Femur (tissue), 1 donor: ENCODE measurements at regions not wholly inside any gene's neighbourhood (a gene's known extent, or its start where the extent isn't known, plus 50 kb on each side); places are given as distances from the start of the nearest gene placed in this dataset.

ENCODE experiments used
- DNase-seq: peaks from one replicate; pipeline ENCODE4 v3.0.0-alpha.2; 2017

DNA sequence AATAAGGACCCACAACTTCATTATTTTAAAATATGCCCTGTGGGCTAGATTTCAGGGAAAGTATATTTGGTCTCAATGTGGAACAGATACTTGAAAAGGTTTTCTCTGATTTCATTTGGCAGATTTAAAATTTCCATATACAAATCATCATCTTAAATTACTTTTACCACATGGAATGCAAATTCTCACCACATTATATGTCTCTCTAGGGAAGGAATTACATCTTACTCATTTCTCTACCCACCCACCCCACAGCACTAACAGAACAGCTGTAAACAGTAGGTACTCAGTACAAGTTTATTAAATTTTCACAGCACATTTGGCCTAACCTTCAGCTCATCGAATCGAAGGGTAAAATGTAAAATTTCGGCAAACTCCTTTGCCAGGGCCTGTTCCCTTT lies 104.0 kb downstream of the CYRIA start:
- no peak for DNase-seq

DNA sequence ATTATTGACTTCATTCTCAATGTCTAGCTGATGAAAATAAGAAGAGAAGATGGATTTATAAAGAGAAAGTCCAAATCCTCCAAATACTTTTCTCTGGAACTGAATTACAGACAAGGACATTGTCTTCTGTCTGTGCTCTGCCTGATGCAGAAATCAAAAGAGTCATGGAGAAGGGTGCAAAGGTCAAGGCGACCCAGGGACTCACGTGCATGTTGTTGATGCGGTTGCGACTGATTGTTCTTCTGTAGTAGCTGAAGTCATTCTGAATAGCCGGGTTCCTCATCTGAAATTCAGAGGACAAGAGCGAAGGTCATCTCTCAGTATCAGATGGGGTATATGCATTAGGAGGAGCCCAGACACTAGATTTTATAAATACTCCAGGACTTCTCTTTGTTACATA lies 104.4 kb downstream of the CYRIA start:
- no peak for DNase-seq

DNA sequence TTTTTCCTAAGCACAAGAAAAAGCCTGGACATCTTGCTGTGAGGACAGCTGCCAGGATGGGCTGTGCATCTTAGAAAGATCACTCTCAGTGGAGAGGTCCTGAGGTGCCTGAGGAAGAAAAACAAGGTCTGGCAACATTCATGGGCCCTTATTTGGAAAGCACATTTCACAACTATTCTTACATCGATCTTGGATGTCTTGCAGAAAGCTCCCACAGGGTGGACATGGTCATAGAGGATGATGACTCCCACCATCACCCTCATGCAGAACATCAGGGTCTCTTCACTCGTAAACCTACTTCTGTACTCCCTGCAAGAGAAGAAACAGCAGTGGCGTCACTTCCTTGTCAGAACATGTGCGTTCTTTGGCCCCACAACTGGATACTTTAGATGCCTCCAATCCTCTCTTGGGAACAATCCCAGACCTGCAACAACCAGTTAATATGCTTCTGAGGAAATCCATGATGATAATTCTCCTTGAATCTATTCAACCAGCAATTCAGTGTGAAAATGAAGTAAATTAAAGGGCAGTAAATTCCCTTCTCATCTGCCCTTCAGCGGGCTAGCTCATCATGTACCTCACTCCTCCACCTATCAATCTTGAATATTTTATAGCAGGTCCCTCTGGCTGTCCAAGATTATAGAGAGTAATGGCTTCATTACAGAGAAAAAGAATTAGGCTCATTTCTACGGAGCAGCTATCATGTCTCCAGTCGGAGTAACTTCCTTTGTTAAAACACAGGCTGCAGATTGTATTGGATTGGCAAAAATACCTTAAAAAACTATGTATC lies 106.2 kb downstream of the CYRIA start:
- DNase-seq = no peak

DNA sequence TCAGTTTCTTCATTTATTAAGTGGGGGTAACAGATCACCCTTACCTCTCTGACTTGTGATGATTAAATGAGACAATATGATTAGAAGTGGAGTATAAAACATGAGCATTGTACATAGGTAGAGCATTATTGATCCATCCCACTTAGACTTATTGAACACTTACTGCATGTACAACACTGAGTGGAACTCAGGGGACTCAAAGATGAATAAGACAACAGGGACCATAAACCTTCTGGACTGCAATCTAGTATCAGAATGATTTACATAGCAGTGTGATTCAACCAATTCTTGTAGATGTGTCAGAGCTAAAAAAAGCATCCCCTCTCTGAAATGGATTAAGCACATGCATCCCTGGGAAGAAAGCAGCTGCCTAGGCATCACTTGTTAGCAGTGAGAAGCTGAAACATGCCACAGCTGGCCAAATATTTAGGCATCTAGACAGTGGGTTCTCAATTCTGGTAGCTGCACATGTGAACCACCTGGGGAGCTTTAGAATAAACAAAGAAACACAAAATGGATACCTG lies 111.5 kb downstream of the CYRIA start:
- no peak for DNase-seq

DNA sequence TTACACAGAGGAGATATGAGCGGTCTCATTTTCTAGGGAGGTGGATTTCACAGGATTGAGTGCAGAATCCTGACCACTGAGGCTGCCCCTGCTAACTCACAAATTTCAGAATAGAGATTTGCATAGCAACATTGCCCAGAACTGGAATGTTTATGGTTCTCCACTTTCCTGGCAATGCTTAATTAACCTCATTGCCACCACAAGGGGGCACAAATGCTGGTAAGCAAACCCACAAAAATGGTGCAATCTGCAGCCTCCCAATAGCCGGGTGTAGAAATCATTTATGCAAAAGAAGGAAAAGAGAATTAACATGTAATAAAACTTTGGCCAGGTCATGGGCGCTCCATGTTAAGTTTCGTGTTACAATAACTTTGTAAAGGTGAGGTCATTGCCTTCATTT lies 112.4 kb downstream of the CYRIA start:
- peak; percentile 29 for DNase-seq

DNA sequence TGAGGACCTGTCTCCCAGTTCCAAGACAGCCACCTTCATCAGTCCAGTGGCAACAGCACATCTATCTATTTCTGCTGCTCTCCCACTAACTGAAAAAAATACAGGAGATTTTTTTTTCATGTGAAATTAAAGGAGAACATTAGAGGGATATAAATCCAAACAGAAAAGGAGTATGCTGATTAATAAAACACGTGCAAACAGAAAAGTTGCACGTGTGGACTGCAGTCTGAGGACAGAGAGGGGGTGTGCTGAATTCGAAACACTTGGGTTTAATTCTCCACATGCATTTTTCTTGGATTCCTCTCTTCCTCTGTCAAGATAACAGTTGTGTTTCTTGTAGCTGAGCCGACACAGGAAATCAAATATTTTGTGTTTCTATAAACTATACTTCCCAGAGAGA lies 113.4 kb downstream of the CYRIA start:
- DNase-seq = no peak

DNA sequence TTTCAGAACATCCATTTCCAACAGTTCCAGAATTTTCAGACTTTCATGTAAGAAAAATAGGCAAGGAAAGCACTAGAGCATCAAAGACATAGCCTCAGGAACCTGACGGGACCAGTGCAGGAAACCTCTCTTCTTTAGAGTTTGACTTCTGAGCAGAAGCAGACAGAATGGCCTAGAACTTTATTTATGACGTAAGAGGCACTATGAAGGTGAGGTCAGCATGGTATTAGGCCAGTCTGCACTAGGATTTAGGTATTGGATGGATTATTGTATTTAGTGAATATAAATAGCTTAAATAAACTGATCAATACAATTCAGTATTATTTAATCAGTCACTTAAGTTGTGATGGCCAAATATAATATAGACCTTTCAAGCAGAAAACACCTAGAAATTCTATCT lies 117.6 kb downstream of the CYRIA start:
- DNase-seq = no peak

DNA sequence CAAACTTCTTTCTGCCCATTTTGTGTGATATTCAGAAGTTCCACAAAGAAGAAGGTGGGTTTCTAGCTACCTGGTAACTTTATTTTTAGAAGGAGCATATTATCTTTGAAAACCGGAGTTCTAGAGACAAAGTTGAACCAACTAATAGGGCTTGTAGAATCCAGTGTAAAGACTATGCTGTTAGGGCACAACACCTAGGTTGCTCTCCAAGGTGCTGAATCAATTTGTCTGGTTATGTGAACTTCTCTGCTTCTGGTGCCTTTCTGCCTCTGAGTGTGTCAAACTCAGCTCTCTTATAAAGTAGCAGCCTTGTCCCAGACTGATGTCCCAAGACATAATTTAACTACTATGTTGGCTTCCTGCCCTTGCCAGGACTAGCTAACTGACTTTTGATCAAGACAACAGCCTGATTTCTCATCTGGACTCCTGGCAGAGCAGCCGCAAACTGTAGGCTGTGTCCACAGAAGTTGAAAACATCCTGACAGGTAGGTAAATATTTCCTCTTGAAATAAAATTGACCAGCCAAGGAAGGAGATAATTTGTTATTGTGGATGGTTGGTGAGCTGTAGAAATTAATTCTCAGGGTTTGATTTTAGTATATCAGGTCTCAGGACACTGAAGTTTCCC lies 119.4 kb downstream of the CYRIA start:
- DNase-seq = peak; percentile 24

DNA sequence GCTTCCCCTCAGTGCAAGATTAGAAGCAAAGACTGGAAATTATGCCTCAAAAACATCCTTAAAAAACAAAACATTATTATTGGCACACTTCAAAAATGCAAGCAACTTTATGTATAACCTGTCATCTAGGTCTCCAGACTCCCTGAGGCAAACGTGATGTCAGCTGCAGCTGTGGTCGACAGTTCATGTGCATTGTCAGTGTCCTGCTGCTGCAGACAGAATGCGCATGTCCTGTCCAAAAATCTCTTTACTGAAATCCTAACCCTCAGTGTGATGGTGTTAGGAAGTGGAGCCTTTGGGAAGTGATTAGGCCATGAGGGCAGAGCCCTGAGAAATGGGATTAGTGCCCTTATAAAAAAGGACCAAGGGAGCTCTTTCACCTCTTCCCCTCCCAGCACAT lies 126.9 kb downstream of the CYRIA start:
- DNase-seq = no peak

DNA sequence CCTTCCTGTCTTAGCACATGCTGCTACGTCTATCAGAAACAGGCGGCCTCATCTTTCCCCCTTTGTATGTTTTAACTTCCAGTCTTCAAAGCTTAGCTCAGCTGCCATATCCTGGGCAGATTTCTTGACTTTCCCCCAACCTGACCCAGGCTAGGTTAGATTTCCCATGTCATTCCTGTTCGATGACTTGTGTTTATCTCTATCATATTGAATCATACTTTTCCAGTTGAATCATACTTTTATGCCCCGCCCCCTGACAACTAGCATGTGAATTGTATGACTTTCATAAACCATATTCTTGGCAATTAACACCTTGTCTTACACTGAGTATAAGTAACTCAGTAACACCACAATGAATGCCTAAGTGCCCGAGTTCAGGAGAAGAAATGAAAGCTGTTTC lies 128.3 kb downstream of the CYRIA start:
- DNase-seq = no peak

DNA sequence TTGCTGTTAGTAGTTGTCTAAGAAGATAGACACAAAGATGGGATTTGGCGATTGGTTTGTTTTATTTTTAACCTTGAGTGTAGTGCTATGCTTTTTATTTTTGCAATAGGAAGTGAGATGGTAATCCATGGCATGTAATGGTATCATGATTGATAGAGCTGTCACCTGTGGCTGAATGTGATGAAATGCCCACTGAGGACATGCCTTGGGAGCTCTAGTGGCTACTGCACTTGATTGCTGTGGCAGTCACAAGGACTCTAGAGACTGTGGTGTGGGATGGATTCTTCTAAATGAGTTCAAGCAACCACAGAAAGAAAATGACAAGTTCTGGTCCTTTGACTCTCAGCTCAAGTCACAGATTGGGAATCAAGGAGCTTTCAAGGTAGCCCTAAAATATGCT lies 139.4 kb downstream of the CYRIA start:
- DNase-seq = no peak

DNA sequence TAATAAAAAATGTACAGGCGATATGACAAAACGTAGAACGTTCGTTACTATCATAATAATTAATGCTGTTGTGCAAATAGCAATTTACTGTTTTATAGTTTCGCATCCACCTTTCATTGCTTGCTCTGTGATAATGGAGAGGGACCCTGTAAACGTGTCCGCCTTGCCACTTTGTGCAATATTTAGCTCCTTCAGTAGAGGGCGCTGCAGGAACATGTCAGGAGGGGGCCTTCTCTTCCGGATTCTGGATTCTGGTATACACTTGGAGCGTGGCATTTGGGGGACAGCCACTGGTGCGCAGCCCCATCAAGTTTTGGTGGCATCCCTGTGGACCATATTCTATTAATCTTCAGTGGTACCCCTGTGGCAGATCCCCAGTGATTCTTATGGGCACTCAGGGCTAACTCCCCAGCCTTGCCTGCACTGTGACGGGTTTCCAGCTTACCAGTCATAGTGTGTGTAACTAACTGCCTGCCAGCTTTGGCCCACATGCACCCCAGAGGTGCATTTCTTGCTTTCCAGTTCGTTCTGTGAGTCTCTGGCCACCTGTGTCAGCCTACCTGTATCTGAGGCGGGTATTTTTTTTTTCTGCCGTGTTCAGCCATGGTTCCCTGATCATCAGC lies 140.3 kb downstream of the CYRIA start:
- no peak for DNase-seq

DNA sequence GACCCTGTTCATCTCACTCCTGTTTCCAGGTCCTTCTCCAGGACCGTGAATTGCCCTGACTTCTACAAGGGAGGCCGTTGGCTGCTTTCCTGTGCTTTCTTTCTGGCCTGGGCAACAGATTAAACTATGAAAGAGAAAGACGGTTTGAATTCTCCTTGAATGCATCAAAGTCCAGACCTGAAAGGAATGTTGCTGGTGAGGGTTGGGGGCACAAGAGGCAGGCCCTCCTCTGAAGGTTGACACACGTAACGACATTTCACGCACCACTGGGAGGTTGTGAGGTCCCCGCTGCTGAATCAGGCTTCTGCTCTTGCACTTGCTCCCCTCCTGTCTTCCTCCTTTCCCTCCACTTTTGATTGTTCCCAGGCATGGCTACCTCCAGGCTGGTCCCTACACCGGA lies 141.9 kb downstream of the CYRIA start:
- DNase-seq = no peak

DNA sequence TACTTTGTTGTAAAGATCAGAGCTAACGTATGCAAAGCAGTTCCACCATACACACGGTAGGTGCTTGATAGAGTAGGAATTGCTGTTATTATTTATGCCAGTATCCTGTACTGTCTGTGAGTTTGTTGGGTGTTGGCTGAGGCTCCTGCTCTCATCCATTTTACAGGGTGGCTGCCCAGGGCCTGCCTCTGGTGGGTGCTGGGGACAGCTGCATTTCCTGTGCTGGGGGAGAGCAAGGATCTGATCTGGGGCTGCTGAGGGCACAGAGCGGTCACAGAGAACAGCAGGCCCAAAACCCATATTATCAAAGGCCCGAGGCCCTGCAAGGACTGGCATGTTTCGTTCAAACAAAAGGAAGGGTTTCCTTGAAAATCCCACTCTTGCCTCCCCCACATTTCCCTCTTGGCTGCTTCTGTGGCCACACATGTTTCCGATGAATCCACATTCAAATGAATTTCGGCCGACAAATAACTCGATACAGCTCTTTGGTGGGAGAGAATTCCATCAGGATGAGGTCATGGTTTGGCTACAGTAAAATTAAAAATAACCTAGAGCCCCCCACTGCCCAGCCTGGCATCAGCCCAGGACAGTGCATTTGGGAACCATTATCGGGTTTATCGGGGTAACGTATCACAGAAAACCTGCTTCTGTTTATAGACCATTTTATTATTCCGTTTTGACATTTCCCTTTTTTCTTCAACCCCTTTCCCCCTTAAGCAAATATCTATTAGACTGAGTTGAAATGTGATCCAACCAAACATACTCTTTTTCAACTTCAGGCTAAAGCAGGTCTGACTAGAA lies 143.4 kb downstream of the CYRIA start:
- DNase-seq = peak; percentile 48

DNA sequence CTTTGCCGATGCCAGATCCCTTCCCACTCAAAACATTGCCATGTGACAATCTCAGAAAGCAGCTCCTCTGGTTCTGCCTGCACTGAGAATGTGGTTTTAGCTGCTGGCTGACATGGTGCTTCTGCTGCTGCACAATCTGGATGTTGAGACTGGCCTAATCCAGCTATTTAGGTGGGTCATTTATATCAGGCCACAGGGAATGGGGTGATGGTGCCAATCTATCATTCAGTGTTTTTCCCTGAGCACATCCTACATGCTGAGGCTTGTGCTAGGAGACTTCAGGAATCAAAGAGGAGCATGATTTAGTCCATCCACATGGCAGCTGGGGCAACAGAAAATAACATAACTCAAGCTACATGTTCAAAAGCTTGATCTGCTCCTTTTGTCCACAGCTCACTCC lies 144.7 kb downstream of the CYRIA start:
- no peak for DNase-seq

DNA sequence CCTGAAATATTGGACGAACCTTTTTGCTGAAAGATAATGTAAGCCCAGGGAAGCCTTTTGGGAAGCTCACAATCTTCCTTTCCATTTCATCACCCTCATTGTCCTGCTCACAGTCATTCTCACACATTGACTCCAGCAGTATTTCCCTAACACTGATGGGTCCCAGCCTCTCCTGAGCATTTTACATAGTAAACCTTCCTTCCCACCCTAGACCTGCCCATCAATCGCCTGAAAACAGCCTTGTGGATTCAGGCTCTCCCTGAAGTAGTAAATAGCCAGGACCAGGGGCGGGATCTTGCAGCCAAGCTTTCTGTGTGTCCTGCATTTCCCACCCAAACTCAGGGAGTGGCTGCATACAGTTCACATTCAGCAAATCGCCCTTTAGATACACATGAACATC lies 149.9 kb downstream of the CYRIA start:
- no peak for DNase-seq

DNA sequence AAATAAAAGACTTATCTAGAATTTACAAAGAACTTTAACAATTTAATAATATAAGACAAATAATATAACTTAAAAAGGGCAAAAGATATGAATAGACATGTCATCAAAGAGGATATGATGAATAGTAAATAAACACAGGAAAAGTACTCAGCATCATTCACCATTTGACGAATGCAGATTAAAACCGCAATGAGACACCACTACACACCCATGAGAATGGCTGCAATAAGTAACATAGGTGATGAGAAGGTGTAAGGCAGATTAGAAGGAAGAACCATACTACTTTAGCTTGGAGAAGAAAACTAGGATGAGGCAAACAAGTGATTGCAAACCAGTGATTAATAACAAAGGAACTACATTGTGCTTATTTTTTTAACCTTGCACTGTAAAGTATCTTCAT lies 152.0 kb downstream of the CYRIA start:
- DNase-seq = no peak

DNA sequence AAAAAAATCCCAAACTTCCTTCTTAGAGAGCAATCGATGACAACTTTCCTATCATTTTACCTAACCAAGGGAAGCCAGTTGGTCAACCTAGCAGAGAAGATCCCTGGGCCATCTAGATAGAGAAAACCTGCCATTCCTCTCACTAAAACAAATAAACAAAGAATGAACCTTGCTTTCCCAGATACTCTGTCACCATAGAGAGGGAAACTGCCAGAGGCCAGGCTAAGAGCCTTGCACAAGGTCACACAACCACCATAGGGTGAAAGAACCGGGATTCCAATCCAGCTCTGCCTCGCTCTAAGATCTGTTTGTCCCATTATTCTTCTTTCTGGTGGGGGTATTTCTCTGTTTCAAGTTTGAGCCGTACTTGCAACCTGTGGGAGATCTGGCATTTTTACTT lies 154.6 kb downstream of the CYRIA start:
- no peak for DNase-seq

DNA sequence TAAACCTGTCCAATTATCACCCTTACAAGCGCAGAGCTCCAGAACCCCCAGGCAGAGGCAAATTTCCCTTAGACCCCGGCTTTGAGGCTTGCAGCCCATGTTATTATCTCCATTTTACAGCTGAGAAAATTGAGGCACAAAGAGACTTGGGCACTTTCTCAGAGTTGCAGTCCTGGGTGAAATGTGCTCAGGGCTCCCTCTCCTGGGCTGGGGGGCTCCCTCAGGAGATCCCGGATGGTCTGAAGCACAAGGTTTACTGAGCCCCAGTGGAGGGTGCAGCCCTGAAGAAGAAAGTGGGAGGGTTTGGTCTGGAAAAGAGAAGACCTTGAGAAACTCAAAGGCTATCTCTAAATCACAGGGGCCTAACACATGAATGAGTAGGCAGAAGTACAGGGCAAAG lies 156.6 kb downstream of the CYRIA start:
- DNase-seq = no peak

DNA sequence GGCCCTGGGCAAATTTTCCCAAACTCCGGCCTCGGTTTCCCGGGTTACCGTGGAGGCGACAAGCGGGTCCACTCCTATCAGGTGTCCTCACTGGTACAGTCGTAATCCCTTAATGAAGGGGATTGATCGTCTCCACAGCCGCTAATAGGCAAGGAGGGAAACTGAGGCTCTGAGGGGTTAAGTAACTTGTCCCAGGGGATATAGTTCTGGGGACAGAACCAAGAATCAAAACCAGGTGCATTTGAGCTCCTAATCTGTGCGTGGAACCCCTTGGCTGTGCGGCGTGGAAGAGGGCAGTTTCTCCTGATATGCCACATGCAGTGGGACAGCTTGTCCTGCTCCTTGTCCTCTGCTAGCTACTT lies 157.2 kb downstream of the CYRIA start:
- no peak for DNase-seq

DNA sequence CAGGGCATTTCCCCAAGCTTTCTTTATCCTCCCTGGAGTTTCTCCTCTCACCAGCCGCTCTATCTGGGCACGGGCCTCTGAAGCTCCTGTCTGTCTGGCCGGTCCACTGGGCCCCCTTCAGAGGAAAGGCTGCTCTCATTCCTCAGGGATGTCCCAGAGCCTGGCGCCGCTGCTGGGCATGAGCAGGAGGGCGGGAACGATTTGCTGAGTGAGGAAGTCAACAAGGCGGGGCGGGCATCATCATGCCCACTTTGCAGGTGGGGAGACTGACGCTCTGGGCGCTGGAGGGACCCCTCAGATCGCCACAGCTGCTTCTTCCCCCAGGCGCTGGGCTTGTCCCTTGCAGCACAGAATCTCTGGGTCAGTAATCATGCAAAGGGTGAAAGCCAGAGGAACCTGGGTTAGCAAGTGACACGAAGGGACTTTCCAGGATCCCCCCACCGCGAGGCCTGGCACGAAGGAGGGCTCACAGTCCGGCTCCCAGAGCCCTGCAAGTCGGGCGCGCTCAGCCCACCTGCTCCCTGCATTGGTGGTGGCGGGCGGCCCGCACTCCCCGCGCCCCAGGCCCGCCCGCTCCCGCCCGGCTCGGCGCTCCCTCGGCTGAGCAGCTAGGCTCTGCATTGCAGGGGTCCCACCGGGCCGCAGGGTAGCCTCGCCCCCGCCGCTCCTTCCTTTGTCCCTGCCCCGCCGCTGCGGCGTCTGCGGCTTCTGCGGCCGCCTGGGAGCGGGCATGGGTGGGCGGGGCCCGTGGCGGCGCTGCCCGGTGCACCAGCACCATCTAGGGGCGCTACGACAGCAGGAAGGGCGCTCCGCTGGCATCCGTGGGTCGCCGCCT lies 157.8 kb downstream of the CYRIA start:
- peak; percentile 40 for DNase-seq

DNA sequence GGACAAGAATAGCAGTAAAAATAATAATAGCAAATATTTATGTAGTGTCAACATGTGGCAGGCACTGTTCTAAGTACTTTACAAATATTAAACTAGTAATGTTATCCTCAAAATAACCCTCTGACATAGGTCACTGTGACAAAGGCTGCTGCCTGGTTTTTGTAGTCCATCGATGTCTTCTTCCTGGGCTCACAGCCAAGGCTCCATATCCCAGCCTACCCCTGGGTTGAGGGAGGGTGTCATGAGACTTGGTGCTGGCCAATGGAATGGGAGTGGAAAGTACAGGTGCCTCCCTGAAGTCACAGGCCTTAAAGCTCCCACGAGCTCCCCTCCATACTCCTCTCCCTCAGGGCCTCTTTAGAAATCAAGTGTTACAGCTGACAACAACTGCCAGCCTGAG lies 159.3 kb downstream of the CYRIA start:
- no peak for DNase-seq
